Vagina (tissue), 2 donors: ENCODE measurements at regions not wholly inside any gene's neighbourhood (a gene's known extent, or its start where the extent isn't known, plus 50 kb on each side); places are given as distances from the start of the nearest gene placed in this dataset.

Experiments used
- CTCF ChIP-seq, 3 experiments: fragments of 450-650 bp in 2 of 3; fragments of 200-600 bp in 1 of 3; sonication (generic) in 1 of 3; IDR thresholded peaks; one replicate each; pipeline ENCODE4 v1.5.1; 2017 to 2019; ENCODE audit warnings: antibody characterized with exemption in 3 of 3, mild to moderate bottlenecking in 2 of 3, moderate library complexity in 2 of 3
- POLR2A ChIP-seq, 2 donors: fragments of 450-650 bp; IDR thresholded peaks; one replicate each; pipeline ENCODE4 v1.6.1; 2017; ENCODE audit warnings: antibody characterized with exemption in 2 of 2, mild to moderate bottlenecking in 2 of 2, moderate library complexity in 2 of 2
- POLR2AphosphoS5 ChIP-seq, 2 donors: sonication (generic); formaldehyde crosslinking; IDR thresholded peaks; one replicate each; pipeline ENCODE4 v1.9.0; 2017; ENCODE audit warnings: antibody characterized with exemption in 2 of 2, mild to moderate bottlenecking in 2 of 2, low read depth in 1 of 2; ENCODE audit not compliant: insufficient read depth in 1 of 2

GRCh38 chr21:38590449-38591217 lies 92.4 kb upstream of the ERG start:
- TF ChIP-seq POLR2A (IDR thresholded peaks at IDR 0.05) (no peak), CTCF (IDR thresholded peaks at IDR 0.05) (no peak), POLR2AphosphoS5 (IDR thresholded peaks at IDR 0.05; ENCODE audit: insufficient read depth in 1 of 2, low read depth in 1 of 2) (no peak)
